Uterus (tissue), 3 donors: ENCODE measurements at regions not wholly inside any gene's neighbourhood (a gene's known extent, or its start where the extent isn't known, plus 50 kb on each side); places are given as distances from the start of the nearest gene placed in this dataset.
"Not testable (repeated sequence)": the region's sequence is repeated elsewhere in the genome, so short reads cannot be mapped to it uniquely, and the experiment has no call there.

Source experiments
- DNase-seq, 2 donors: peaks; one replicate each; pipeline ENCODE4 v3.0.0-alpha.2; 2019 to 2020
- H3K27ac ChIP-seq, 2 donors: fragments of 200-600 bp; sonication (generic); 1 replicate in 1 of 2; 2 replicates in 1 of 2; pipeline ENCODE4 v1.5.1; 2016 to 2018
- H3K27me3 ChIP-seq, 2 donors: fragments of 200-600 bp; sonication (generic); one replicate each; pipeline ENCODE4 v1.5.1; 2018 to 2019; ENCODE audit warnings: control low read depth in 1 of 2
- H3K36me3 ChIP-seq, 2 donors: fragments of 200-600 bp; sonication (generic); one replicate each; pipeline ENCODE4 v1.5.1; 2019; ENCODE audit warnings: control low read depth in 1 of 2
- H3K4me1 ChIP-seq, 2 donors: fragments of 200-600 bp; sonication (generic); one replicate each; pipeline ENCODE4 v1.5.1; 2018 to 2019; ENCODE audit warnings: control low read depth in 1 of 2
- H3K4me3 ChIP-seq, 2 donors: fragments of 200-600 bp; sonication (generic); 1 replicate in 1 of 2; 2 replicates in 1 of 2; pipeline ENCODE4 v1.5.1; 2018 to 2019; ENCODE audit warnings: mild to moderate bottlenecking in 1 of 2
- H3K9me3 ChIP-seq, 2 donors: fragments of 200-600 bp; sonication (generic); one replicate each; pipeline ENCODE4 v1.5.1; 2019; ENCODE audit warnings: control low read depth in 1 of 2
- CTCF ChIP-seq, 4 experiments: fragments of 200-600 bp in 2 of 4; fragments of 450-650 bp in 2 of 4; sonication (generic) in 2 of 4; IDR thresholded peaks; one replicate each; pipeline ENCODE4 v1.5.1; 2016 to 2019; ENCODE audit warnings: antibody characterized with exemption in 4 of 4, mild to moderate bottlenecking in 2 of 4, moderate library complexity in 1 of 4
- POLR2A ChIP-seq, 2 donors: fragments of 450-650 bp; IDR thresholded peaks; one replicate each; pipeline ENCODE4 v1.6.1; 2016; ENCODE audit warnings: antibody characterized with exemption in 2 of 2, mild to moderate bottlenecking in 1 of 2, moderate library complexity in 1 of 2
- intact Hi-C: fragments of 100-400 bp; cut with DNase I; formaldehyde crosslinking; loops from one replicate; pipeline ENCODE4 v1.15.1; 2023; ENCODE audit warnings: low total_unique reads
- donor health status: DM: yes; HTN: yes; CAD: no.

- H3K9me3 ChIP-seq = no peaks in the 10 kb centered on the region
- intact Hi-C loops = no loop called here
- DNase-seq = no peak
- no peaks in the 10 kb centered on the region for H3K27me3 ChIP-seq
- no peaks in the 10 kb centered on the region for H3K4me1 ChIP-seq
- no peak overlapping the region for H3K27ac ChIP-seq
- no peaks in the 10 kb centered on the region for H3K36me3 ChIP-seq
- TF ChIP-seq CTCF (IDR thresholded peaks at IDR 0.05) = no peak
- no peak for TF ChIP-seq POLR2A (IDR thresholded peaks at IDR 0.05)
- H3K4me3 ChIP-seq = no peak overlapping the region
These were observed 863.6 kb upstream of the IGFBP7 start for GRCh38 chr4:57973819-57974218.

- Histone ChIP-seq H3K27me3 (no peaks in the 10 kb centered on the region), H3K36me3 (no peaks in the 10 kb centered on the region), H3K4me3 (no peak overlapping the region), H3K4me1 (no peaks in the 10 kb centered on the region), H3K27ac (no peak overlapping the region), H3K9me3 (no peaks in the 10 kb centered on the region)
- TF ChIP-seq POLR2A (IDR thresholded peaks at IDR 0.05) = no peak
- TF ChIP-seq CTCF (IDR thresholded peaks at IDR 0.05) = no peak
- DNase-seq = no peak
- intact Hi-C loops = no loop called here
These were observed 861.1 kb upstream of the IGFBP7 start for GRCh38 chr4:57971261-57971660.

- Histone ChIP-seq H3K4me1 (no peaks in the 10 kb centered on the region), H3K27ac (no peak overlapping the region), H3K27me3 (no peaks in the 10 kb centered on the region), H3K9me3 (no peaks in the 10 kb centered on the region), H3K4me3 (no peak overlapping the region), H3K36me3 (no peaks in the 10 kb centered on the region)
- TF ChIP-seq POLR2A (IDR thresholded peaks at IDR 0.05) (no peak), CTCF (IDR thresholded peaks at IDR 0.05) (no peak)
- DNase-seq = no peak
- intact Hi-C loops = no loop called here
These were observed 857.0 kb upstream of the IGFBP7 start for GRCh38 chr4:57966987-57967760.

- H3K9me3 ChIP-seq, H3K27me3 ChIP-seq, H3K27ac ChIP-seq, H3K4me3 ChIP-seq, H3K4me1 ChIP-seq, intact Hi-C loops, H3K36me3 ChIP-seq, DNase-seq: not testable (repeated sequence)
These were observed 855.2 kb upstream of the IGFBP7 start for GRCh38 chr4:57965431-57965830.

- intact Hi-C loops = no loop called here
- Histone ChIP-seq H3K27me3 (no peaks in the 10 kb centered on the region), H3K4me1 (no peaks in the 10 kb centered on the region), H3K27ac (no peak overlapping the region), H3K4me3 (no peak overlapping the region), H3K36me3 (no peaks in the 10 kb centered on the region), H3K9me3 (no peaks in the 10 kb centered on the region)
- DNase-seq = no peak
- TF ChIP-seq CTCF (IDR thresholded peaks at IDR 0.05) = no peak
- no peak for TF ChIP-seq POLR2A (IDR thresholded peaks at IDR 0.05)
These were observed 835.1 kb upstream of the IGFBP7 start for GRCh38 chr4:57945298-57945697.

GRCh38 chr4:57943682-57944081 lies 833.5 kb upstream of the IGFBP7 start:
- H3K27me3 ChIP-seq = no peaks in the 10 kb centered on the region
- no peak for DNase-seq
- no peak for TF ChIP-seq POLR2A (IDR thresholded peaks at IDR 0.05)
- no peak for TF ChIP-seq CTCF (IDR thresholded peaks at IDR 0.05)
- H3K4me1 ChIP-seq = no peaks in the 10 kb centered on the region
- H3K4me3 ChIP-seq = no peak overlapping the region
- no peak overlapping the region for H3K27ac ChIP-seq
- no peaks in the 10 kb centered on the region for H3K9me3 ChIP-seq
- intact Hi-C loops = no loop called here
- no peaks in the 10 kb centered on the region for H3K36me3 ChIP-seq

- H3K4me3 ChIP-seq, DNase-seq, H3K27me3 ChIP-seq, H3K27ac ChIP-seq, H3K4me1 ChIP-seq, H3K36me3 ChIP-seq, H3K9me3 ChIP-seq, intact Hi-C loops: not testable (repeated sequence)
These were observed 827.1 kb upstream of the IGFBP7 start for GRCh38 chr4:57937326-57937725.
